GM10266 (cell line): ENCODE measurements at regions not wholly inside any gene's neighbourhood (a gene's known extent, or its start where the extent isn't known, plus 50 kb on each side); places are given as distances from the start of the nearest gene placed in this dataset.

Experiments
- DNase-seq: peaks from one replicate; pipeline ENCODE4 v3.0.0; 2012; ENCODE audit errors: extremely low spot score
- TF ChIP-seq, protein P1 (sequence below): IDR thresholded peaks from 2 replicates; pipeline ENCODE4 v1.5.1; 2012; ENCODE audit warnings: mild to moderate bottlenecking, low read depth; ENCODE audit not compliant: control insufficient read depth, insufficient read depth; ENCODE audit errors: missing control alignments

DNA sequence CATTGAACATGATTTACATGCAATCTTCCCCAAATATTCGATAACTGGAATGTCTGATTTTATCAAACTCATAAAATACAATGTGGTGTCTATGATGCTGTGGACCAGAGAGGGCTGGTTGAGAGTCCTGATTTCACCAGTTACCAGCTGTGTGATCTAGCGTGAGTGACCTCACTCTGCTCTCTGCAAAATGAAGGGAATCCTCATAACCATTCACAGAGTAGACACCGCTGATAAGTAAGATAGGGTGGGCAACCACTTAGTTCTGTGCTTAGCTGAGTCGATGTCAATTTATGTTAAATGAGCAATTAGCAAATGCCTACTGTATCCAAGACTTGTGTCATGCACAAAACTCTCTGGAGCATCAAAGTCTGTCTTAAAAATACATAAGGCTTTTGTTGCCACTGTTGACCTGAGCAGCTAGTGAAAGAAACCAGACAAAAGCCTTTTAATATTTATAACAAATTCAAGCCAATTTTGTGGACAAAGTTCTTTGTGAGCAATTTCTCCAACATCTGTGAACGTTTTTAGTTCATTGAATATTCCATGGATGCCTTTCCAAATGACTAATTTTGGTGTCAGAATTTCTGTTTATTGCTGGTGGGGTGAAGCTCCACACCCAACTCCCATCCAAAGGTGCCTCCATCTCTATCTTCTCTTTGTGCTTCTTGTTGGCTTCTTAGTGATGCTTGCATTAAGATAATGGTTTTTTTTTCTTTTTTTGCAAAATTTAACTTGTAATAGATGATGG lies 314.2 kb downstream of the ADRA2A start:
- DNase-seq: no peak
- TF ChIP-seq, protein P1, sequence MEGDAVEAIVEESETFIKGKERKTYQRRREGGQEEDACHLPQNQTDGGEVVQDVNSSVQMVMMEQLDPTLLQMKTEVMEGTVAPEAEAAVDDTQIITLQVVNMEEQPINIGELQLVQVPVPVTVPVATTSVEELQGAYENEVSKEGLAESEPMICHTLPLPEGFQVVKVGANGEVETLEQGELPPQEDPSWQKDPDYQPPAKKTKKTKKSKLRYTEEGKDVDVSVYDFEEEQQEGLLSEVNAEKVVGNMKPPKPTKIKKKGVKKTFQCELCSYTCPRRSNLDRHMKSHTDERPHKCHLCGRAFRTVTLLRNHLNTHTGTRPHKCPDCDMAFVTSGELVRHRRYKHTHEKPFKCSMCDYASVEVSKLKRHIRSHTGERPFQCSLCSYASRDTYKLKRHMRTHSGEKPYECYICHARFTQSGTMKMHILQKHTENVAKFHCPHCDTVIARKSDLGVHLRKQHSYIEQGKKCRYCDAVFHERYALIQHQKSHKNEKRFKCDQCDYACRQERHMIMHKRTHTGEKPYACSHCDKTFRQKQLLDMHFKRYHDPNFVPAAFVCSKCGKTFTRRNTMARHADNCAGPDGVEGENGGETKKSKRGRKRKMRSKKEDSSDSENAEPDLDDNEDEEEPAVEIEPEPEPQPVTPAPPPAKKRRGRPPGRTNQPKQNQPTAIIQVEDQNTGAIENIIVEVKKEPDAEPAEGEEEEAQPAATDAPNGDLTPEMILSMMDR: no peak

DNA sequence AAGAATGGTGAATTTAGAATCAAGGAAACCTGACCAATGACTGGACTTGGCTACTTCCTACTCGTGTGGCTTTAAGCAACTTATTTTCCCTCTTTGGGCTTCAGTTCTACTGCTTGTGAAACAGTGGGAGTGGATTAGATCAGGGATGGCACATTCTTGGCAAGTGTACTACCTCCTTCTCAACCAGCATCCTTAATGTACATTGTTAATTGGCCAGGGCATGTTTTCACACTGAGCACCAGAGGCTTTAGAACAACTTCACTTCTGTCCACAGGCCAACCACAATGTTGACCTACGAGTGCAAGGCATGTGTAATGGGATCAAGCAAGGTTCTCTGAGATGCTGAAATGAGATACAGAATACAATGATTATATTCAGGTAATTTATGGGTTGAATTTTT lies 315.3 kb downstream of the ADRA2A start:
- TF ChIP-seq, protein P1: no peak
- no peak for DNase-seq

DNA sequence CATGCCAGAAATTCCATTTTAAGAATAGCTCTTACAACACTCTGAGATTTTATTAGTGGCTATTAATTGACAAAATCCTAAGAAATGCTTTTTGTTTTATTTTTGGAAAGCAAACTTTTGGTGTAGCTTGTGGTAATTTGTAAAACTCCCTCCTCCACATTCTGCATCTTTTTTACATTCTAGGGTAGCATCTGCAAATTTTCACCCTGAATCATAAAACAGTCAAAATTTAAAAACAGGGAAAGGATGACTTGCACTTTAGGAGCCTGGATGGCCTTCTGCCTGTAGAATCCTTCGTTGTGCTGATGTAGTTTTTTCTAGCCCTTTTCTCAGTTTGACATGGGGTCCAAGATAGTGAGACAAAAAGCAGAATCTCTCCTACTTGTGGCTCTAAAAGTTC lies 316.1 kb downstream of the ADRA2A start:
- no peak for DNase-seq

DNA sequence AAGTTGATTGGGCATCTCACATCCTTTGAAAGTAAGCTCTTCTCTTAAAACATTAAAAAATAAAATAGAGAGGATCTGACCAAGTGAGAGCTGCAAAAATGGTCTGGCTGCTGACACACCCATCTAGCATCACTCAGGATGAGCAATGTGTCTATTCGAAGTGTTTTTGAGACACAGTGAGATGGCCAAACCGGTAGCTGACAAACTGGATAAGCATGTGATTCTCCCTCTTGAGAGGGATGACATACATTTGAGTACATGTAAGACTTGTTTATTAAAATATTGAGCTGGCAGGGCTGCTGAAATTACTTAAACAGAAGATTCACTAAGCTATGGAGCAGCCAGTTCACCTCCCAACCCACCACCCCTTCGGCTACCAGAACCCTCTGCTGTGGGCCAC lies 333.9 kb downstream of the ADRA2A start:
- TF ChIP-seq, protein P1: no peak
- DNase-seq: no peak

More for the DNA sequence above, 316.1 kb downstream of the ADRA2A start:
- TF ChIP-seq, protein P1: no peak

DNA sequence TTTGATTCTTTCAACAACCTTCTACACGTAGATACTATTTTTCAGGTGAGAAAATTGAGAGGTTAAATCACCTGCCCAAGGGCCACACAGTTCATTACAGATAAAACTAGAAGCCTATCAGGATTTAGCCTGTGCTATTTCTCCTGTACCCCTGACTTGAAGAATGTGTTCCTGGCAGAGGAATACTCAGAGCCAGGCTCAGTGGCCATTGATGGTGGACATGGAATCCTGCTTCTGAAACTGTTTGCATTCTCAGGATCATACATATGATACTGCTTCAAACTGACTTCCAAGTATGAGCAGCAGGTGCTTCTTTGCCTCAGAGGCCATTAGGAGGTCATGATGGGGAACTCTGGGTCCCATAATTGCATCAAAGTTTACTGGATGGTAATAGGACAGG lies 348.6 kb downstream of the ADRA2A start:
- DNase-seq: no peak
- TF ChIP-seq, protein P1: no peak

DNA sequence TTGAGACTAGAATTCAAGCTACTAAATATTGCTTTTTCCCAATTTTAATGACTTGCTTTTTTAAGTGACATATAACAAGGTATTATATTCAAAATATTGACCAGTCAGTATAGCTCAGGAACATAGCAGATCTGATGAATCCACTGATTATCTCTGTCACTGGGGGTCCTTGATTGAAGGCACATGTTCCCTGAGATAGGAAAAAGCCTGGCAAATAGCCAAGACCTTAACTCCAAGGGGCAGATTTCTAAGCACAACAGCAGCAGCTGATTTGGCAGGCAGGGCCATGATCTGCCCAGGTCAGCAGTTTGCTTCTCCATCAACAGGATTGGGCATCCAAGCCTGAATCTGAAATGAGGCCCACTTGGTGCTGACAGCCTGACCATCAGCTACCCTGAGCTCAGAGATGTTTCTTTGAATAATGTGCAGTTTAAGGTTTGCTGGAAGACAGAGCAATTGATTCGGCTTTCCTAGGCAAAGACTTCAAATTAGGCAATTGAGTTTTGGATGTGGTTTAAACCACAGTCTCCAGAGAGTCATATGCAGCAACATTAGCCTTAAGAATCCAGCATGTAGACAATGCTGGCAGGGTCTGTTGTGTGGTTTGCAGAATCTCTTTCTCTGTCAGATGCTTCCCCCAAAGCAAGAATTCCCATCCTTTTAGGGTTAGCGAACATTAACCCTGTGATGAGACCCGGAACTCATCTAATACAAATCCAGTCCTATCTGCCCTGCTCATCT lies 352.6 kb downstream of the ADRA2A start:
- DNase-seq: no peak
- TF ChIP-seq, protein P1: no peak

DNA sequence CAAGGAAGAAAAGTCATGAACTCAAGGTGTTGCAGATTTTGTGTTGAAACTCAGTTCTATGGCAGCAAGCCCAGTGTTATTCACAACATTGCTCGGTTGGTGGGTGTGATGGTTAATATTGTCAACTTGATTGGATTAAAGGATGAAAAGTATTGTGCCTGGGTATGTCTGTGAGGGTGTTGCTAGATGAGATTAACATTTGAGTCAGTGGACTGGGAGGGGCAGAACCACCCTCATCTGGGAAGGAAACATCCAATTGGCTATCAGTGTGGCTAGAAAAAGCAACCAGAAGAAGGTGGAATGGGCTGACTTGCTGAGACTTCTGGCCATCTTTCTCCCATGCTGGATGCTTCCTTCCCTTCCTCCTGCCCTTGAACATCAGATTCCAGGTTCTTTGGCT lies 353.2 kb downstream of the ADRA2A start:
- TF ChIP-seq, protein P1: no peak
- no peak for DNase-seq
